Activated naive CD4-positive, alpha-beta T cell treated with Interleukin-2 at 50 U/mL for 16 hours (primary cell): ENCODE measurements at regions not wholly inside any gene's neighbourhood (a gene's known extent, or its start where the extent isn't known, plus 50 kb on each side); places are given as distances from the start of the nearest gene placed in this dataset.

Experiments
- DNase-seq: peaks from one replicate; pipeline ENCODE4 v3.0.0-alpha.2; 2020

DNA sequence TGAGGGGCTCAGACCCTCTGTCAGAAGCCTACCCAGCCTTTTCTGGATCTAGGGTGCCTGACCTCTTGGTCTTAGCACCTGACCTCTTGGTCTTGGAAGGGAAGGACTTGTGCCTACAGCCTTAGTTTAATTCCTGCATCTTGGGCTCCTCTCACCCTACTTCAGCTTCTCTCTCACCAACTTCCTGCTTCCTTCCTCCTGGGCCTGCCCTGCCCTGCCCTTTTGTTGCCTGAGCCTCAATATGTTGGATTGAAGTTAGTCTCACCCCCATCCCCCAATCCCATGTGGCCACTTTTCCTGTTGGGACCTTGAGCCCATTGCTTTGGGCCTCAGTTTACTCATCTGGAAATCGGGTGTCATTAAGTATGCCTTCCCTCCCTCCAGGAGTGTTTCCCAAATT, 206.2 kb upstream of the SKOR2 start:
- DNase-seq, result no peak

DNA sequence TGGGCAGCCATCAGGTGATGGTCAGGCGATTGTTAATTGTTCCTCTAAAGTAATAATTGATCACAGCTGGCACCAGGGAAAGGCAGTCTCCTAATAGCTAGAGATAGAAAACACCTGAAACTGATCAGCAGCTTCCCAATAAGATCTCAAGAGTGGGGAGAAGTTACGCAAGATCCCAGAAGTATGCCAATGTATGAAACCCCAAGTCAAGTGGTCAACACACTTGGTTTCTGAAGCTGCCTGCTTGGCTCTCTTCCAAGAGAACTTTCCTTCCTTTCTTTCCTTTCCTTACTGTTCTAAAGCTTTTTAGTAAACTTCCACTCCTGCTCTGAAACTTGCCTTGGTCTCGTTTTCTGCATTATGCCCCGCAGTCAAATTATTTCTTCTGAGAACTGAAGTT, 201.6 kb upstream of the SKOR2 start:
- DNase-seq, result no peak

DNA sequence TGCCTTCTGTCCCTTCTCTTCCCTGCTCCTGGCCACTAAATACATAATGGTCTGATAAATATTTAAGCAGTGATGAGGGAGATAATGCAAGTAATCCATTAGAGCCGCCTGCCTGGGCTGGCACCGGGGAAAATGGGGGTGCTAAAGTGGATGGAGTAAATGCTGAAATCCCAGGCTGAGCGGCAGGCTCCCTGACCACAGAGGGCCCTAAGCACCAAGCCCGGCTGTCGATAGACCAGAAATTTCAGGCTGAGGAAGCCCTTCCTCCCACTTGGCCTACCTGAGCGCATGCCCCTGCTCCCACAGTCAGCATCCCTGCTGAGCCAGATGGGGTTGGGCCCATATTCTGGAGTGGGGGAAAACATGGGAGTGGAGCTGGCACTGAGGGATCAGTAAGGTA, 197.5 kb upstream of the SKOR2 start:
- DNase-seq, result no peak

DNA sequence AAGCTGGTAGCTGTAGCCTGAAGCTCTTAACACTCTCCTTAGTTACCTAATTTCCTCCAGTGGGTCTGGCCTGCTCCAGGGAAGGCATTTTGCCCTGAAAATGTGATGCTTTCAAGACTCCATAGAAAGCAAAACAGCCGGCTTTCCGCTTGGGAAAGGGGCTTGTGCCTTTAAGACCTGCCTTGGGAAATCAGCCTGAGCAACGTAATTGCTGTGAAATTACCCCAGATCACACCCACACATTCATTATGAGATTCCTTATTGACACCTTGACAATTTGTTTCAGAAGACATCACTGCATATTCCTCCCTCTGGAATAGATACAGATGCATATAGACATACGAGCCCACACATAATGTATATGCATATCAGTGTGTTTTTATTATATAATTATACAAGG, 190.5 kb upstream of the SKOR2 start:
- DNase-seq, result no peak

DNA sequence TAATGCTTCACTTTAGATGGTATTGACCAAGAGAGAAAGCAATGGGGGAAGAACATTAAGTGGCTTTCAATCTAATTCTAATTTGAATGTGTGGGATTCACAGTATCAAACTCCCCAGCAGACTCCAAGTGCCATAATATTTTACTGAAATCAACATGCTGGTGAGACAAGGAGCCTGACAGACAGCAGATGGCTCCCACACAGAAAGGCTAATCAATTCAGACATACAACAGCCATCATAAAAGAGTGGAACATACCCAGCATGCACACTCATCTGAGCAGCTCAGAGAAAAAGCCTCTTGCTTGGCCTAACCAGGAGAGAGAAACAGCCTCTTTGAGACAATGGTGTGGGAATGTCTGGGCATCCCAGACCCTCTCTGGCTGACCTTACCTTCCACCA, 186.5 kb upstream of the SKOR2 start:
- no peak for DNase-seq

DNA sequence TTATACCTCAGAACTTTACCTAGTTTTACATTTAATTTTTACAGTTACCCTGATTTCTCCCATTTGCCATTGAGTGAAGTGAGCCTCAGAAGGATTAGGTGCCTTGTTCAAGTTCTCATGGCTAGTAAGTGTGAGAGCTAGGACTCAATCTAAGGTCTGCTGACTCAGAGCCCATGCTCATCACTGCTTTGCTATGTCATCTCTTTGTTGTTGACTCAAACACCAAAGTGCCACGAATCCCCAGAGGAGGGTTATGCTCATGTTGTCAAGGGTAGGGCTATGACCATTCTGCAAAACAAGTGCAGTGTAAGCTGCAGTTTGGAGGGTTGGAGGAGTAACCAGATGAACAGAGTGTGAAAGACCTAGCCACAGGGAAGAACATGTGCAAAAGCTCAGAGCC, 185.4 kb upstream of the SKOR2 start:
- no peak for DNase-seq

DNA sequence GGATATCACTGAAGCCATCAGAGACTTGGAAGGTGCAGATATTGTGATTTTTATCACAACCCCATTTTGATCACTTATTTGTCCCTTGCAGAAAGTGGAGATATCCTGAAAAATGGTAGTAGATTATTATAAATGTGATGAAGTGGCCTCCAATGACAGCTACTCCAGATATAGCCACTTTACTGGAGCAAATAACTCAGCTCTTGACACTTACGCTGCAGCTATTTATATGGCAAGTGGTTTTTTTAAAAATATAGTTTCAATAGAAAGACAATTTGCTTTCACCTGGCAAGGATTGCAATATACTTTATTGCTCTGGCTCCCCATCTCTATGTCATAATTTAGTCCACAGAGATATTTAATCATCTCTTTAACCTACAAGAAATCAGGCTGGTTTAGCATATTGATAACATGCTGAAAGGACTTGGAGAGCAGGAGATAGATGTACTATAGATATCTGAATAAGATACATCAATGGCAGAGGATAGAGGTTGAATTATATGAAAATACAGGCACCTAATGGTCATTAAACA, 182.8 kb upstream of the SKOR2 start:
- no peak for DNase-seq

DNA sequence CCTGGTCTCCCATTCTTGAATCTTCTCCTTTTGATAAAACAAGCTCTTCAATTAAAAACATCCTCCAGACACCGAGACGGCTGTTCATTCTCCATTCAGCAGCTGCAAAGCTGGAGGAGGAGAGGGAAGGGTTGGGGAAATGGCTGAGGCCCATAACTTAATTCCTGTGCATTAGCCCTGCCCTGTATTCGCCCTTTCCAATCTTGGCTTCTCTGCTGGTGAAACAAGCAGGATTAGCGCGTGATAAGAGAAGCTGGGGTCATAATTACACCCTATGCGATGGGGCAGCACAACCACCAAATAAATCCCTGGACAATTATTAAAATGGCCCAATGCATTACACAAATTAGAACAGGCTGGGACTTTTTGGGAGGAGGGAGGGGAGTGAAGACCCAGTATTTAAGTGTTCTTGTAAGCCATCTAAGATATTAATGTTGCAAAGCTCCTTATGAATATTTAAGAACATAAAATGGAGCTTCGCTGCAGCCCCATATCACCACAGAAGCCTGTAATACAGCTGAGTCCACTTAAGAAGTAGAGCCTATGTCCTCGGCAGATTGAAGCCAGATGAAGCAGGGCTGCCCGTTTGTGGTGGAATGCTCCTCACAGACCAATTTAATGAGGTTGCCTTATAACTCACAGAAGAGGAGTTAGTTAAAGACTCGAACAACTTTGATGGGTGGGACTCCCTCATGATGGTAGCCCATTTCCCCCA, 176.6 kb upstream of the SKOR2 start:
- DNase-seq, result no peak

DNA sequence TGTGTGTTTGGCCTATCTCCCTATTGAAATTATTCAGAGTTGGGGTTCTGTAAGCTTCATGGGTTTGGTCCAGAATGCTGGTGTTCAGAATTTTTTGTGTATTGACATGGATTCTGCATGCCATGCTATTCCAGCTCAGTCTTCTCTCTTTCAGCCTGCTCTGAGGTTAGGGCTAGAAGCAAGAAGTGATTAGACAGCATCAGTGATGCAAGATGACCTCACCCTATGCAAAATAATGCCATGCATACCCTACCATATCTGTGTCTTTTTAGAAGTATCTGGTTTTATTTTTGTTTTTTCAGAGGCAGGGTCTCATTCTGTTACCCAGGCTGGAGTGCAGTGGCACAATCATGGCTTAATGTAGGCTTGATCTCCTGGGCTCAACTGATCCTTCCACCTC, 175.6 kb upstream of the SKOR2 start:
- DNase-seq, result no peak

DNA sequence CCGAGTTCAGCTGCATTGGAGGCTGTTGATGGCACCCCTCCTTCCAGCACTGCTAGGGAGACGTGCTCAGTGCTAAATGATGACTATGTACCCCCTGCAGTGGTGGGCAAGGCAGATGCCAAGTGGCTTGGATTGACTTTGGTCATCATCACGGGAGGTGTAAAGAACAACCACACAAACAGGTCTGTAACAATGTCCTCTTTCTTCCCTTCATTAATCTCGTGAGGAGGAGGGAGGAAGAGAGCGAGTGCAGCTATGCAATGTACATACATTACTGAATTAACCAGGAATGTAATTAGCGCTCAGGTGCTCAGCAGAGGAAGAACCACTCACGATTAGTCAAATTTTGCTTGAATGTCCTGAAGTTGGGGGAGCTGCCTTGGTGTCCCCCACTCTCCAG, 173.9 kb upstream of the SKOR2 start:
- no peak for DNase-seq

DNA sequence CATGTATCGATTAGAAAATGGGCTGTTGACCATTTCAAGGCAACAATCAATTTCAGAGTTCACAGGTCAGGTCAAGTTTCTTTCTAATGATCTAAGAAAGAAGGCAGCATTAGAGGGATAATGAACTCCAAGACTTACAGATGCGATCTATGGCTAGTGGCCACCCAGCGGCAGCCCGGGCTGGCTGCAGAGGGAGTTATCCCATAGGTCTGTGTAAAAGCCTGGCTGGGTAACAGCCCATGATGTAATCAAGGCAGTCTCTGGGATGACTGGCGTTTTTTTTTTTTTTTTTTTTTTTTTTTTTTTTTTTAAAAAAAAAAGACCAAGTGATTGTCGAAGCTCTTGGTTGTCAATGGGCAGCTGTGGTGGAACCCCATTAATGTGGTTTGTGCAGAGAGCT, 171.1 kb upstream of the SKOR2 start:
- DNase-seq, result no peak

DNA sequence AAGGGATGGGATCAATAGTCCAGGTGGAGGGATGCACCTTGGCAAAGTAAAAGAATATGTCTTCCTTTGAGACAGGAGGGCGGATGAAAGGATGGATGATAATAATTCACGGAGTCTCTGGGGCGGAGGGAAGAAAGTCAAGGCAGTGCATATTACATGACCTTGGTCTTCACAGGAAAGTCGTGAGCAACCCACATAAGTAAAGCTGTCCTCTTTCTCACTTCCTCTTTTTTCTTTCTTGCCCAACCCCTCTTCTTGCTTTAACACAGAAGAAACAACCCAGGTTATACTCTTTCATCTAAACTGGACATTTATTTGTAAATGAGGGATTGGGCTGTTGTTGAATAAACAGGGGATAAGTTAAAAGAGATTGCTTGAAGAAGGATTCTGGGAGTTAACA, 168.7 kb upstream of the SKOR2 start:
- DNase-seq, result no peak

DNA sequence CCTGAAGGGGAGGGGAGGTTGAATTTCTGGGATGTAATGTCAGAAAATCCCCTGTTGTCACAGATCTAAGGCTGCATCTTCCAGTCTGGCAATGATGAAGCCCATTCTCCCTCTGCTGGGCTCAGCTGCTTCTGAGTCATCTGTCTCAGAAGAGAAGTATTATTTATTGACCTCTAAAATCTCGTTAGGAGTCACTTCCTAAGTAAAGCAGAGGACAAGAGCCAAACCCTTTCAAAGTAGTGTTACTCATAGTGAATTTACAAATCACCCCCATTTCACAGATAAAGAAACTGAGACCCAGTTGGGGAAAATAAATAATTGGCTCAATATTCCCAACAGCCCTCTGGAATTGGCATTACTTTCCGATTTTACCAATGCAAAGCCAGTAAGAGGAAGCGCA, 167.3 kb upstream of the SKOR2 start:
- DNase-seq, result no peak

DNA sequence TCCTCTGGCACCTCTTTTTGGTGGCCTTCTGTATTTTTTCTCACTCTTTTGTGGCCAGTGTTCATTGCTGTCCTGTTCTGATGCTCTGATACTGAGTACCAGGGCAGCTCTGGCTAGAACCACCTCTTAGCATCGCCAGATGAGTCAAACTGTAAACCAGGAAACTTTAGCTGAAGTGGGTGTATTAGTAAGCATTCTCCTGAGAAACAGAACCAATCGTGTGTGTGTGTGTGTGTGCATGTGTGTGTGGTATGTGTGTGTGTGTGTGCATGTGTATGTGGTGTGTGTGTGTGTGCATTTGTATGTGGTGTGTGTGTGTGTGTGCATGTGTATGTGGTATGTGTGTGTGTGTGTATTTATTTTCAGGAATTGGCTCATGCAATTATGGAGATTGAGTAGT, 166.3 kb upstream of the SKOR2 start:
- DNase-seq, result no peak

DNA sequence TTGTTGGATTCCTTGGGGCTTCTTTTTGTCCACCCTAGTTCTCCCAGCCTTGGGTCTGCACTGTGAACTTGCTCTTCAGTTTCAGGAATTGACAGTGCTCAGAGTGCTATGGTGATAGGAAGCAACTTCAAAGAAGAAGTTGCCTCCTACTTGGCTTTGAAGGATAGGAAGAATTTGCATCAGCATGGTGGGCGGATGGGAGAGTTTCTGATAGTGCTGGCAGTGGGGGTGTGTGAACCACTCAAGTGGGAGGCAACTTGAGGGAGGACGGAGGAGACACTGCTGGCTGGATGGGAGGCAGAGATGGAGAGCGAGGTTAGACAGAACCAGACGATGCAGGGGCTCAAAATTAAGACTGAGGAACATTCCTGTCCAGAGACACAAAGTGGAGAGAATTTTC, 164.4 kb upstream of the SKOR2 start:
- DNase-seq, result no peak

DNA sequence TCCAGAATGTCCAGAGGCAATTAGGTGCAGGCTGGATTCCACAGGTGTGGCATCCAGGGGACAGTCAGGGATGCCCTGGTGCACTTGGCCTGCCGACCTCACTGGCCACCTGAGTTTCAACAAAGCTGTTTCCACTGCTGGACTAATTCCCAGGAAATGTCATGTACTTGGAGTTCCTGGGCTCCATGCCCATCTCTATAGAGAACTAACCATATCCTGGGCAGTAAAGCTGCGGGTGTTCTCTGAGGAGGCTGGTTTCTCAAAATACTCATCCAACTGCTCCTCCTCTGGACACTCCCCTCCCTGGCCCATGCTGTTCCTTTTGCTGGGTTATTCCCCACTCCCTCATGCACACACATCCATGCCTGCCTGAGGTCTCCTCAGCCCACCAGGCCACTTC, 161.9 kb upstream of the SKOR2 start:
- DNase-seq, result no peak

DNA sequence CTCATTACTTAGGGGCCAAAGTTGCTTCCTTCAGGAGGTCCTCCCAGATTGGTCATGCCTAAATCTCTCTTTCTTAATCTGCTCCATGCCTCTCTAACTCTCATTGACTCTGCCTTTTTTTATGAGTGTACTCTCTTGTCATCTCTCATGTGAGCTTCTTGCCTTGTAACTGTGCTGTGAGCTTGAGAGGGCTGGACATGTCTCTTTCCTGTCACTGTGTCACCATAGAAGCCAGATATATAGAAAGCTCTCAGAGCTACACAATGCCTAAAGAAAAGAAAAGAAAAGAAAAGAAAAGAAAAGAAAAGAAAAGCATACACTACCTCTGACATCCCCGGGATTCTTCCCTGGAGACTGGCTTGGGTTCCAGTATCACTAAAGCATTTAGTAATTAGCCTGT, 161.5 kb upstream of the SKOR2 start:
- no peak for DNase-seq

DNA sequence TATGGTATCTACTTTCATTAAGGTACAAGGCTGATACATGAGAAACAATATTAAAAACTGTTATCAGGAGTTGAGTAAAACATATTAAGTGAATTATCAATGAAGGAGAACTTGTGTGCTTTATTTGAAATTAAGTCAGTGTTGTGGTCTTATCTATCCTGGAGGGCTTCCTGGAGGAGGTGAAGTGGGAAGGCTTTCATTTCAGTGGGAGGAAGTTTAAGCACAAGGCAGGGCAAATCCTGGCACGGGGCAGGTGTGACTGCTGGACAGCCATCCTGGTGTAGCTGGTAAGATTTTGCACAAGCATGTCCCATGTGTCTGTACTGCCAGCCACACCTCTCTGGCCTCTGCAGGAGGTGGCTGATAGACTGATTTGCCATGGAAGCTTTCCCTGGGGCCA, 159.7 kb upstream of the SKOR2 start:
- DNase-seq, result no peak

DNA sequence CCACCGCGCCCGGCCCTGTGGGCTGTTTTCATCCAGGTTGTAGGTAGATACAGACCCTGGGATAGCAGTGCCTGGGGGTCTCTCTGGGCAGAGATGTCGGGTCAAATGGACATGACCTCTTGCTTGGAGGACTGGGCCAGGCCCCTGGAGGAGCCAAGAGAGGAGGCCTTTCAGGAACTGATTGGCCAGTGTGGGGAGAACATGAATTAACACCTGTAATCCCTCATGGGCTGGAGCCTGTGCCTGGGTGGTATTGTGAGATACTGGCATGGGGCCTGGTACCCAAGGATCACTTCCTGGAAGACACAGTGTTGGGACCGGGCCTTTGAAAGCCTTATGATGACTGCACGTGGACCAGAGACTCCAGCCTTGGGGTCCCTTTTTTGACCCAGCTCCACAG, 158.7 kb upstream of the SKOR2 start:
- no peak for DNase-seq

DNA sequence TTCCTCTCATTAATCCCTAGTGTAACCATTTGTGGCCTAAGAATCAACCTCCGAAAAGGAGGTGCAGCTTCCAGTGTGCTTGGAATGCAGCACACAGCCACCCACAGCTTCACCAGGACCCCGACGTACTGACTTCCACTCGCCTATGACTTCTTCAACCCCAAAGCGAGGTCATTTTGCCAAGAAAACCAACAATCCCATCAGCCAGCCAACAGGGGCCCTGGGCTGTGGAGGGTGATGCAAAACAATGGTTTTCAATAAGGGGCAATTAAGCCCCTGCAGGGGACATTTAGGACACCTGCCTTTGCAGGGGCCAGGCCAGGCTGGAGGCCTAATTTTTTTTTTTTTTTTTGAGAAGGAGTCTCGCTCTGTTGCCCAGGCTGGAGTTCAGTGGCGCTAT, 158.1 kb upstream of the SKOR2 start:
- DNase-seq, result no peak

DNA sequence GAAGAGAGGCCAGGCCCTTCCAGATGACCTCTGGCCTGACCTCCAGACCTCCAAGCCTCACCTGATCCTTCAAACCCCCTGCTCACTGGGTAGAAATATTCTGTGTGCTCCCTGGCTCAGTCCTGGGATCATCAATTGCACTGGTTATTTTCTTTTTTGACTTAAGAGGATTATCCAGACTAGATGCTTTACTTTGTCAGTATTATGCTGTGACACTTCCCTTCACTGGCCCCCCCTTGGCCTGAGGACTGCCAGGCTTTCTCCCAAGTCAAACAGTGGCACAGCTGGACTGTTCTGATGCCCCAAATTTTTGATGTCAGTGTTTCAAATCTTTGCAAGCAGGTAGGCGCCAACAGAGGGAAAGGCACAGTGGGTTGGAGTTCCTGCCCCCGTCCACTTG, 156.3 kb upstream of the SKOR2 start:
- no peak for DNase-seq

DNA sequence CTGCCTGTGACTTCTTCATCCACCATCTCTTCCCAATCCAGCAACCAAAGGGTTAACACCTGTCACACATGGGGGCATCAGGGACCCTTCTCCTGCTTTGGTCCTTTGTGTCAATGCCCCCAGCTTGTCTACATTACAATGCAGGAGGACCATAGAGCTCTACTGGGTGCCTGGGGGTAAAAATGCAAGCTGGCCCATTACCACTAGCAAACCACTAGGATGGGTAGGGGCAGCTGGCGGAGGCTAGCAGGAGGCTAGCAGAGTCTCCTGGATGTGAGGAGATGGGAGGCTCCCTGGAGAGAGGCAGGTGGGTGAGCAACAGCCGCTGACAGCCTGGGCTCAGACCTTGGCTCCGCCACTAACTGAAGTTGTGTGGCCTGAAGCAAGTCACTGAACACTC, 153.4 kb upstream of the SKOR2 start:
- no peak for DNase-seq

DNA sequence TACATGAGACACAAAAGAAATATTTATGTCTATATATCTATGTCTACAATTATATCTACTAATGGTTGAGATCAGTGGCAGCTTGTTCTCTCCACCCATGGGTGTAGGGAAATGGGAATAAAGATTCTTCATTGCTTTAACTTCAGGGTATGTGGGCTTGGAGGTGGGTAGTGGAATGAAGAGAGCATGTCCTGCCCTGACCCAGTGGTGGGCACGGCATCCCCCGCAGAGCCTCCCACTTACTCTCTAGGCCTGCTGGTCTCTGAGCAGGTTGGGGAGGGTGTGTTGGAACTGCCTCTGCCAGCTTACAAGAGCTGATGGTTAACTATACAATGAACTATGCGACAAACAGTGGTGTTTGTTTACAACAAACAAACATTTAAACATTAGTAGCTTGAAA, 152.5 kb upstream of the SKOR2 start:
- no peak for DNase-seq

DNA sequence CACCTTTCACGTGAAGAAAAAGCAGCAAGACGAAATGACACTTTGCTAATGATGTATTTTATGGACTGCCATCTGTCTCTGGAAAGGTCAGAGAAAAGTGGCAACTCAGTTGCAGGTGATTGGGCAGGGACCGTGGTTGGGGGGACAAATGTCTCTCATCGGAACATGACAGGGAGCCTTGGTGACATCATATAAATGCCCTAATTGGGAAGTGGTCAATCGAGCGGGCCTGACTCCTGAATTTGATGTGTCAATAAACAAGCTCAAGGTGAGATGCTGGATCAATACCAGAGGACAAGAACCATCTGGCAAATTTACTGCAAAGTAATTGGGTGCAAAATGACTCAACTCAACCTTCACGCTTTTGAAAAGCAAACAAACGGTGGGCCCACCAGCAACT, 151.9 kb upstream of the SKOR2 start:
- no peak for DNase-seq

DNA sequence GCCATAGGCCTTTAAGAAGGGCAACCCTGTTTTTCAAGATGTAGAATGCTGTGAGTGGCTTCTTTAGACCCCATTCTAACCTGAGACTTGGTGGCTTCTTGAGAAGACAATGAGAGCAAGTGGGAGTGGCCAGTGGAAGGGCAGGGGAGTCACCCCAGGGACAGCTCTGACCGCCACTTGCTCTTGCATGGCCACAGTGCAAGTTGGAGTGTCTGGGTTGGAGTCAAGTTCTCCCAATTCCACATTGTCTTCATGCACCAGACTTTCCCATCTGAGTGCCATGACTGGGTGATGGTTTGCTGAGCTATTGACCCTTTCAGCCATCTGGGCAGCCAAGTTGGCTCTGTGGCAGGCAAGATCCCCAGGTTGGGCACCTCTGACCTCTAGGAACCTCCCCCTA, 148.0 kb upstream of the SKOR2 start:
- no peak for DNase-seq
